C4-2B (cell line): ENCODE measurements at regions not wholly inside any gene's neighbourhood (a gene's known extent, or its start where the extent isn't known, plus 50 kb on each side); places are given as distances from the start of the nearest gene placed in this dataset.

Experiments used
- ZFX ChIP-seq: fragments of 450-650 bp; IDR thresholded peaks from 2 replicates; pipeline ENCODE4 v1.6.1; 2017
- TF ChIP-seq, protein P1 (sequence below): fragments of 450-650 bp; conservative IDR thresholded peaks from 2 replicates; pipeline ENCODE4 v1.5.1; 2017; ENCODE audit warnings: mild to moderate bottlenecking

DNA sequence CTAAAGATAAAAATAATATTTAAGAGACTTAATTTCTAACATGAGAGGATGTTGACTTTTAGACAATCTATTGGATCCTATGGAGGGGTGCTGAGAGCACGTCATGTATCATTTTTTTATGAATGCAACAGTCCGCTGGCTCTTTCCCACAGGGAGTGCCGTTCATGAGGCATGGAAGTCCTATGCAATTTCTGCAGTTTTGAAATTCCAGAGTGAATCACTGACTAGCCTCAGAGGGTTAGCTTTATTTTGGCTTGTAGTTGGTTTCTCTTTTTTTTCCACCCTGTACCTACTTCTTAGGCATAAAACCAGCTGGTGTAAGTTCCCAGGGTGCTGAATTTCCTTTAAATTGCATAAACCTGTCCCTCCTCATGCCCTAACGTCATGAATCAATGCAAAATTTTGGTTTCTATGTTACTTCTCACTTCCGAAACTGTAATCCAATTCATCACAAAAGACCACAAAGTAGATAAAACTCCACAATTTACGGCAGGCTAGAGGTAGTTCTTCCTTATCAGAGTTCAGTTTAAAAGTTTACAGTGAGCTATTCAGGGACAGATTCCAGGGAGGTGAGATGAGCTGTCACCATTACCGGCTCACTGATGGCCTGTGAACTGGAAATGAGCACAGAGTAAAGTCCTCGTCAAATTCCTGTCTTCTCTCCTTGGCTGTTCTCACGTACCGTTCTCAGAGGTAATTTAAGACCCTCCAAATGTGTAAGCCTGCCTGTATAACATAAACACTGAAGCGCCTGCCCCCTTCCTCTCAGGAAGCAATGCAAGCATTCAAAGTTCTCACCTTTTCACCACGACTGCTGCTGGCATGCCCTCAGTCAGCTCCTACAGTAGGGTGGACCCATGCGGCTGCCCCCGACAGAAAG is 216.6 kb upstream of the SLC10A2 start:
- TF ChIP-seq, protein P1, sequence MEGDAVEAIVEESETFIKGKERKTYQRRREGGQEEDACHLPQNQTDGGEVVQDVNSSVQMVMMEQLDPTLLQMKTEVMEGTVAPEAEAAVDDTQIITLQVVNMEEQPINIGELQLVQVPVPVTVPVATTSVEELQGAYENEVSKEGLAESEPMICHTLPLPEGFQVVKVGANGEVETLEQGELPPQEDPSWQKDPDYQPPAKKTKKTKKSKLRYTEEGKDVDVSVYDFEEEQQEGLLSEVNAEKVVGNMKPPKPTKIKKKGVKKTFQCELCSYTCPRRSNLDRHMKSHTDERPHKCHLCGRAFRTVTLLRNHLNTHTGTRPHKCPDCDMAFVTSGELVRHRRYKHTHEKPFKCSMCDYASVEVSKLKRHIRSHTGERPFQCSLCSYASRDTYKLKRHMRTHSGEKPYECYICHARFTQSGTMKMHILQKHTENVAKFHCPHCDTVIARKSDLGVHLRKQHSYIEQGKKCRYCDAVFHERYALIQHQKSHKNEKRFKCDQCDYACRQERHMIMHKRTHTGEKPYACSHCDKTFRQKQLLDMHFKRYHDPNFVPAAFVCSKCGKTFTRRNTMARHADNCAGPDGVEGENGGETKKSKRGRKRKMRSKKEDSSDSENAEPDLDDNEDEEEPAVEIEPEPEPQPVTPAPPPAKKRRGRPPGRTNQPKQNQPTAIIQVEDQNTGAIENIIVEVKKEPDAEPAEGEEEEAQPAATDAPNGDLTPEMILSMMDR: no peak
- TF ChIP-seq ZFX: no peak
